C4-2B (cell line): ENCODE measurements at regions not wholly inside any gene's neighbourhood (a gene's known extent, or its start where the extent isn't known, plus 50 kb on each side); places are given as distances from the start of the nearest gene placed in this dataset.
"Not testable (repeated sequence)": the region's sequence is repeated elsewhere in the genome, so short reads cannot be mapped to it uniquely, and the experiment has no call there.

ENCODE experiments used
- ZFX ChIP-seq: fragments of 450-650 bp; IDR thresholded peaks from 2 replicates; pipeline ENCODE4 v1.6.1; 2017
- TF ChIP-seq, protein P1 (sequence below): fragments of 450-650 bp; conservative IDR thresholded peaks from 2 replicates; pipeline ENCODE4 v1.5.1; 2017; ENCODE audit warnings: mild to moderate bottlenecking

DNA sequence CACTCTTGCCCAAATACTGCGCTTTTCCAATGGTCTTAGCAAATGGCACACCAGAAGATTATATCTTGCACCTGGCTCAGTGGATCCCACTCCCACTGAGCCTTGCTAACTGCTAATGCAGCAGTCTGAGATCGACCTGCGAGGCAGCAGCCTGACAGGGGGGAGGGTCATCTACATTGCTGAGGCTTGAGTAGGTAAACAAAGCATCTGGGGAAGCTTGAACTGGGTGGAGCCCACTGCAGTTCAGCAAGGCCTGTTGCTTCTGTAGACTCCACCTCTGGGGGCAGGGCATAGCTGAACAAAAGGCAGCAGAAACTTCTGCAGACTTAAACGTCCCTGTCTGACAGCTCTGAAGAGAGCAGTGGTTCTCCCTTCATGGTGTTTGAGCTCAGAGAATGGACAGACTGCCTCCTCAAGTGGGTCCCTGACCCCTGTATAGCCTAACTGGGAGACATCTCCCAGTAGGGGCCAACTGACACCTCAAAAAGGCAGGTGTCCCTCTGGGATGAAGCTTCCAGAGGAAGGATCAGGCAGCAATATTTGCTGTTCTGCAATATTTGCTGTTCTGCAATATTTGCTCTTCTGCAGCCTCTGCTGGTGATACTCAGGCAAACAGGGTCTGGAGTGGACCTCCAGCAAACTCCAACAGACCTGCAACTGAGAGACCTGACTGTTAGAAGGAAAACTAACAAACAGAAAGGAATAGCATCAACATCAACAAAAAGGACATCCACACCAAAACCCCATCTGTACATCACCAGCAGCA lies 93.0 kb upstream of the MEGF10 start:
- TF ChIP-seq, protein P1, sequence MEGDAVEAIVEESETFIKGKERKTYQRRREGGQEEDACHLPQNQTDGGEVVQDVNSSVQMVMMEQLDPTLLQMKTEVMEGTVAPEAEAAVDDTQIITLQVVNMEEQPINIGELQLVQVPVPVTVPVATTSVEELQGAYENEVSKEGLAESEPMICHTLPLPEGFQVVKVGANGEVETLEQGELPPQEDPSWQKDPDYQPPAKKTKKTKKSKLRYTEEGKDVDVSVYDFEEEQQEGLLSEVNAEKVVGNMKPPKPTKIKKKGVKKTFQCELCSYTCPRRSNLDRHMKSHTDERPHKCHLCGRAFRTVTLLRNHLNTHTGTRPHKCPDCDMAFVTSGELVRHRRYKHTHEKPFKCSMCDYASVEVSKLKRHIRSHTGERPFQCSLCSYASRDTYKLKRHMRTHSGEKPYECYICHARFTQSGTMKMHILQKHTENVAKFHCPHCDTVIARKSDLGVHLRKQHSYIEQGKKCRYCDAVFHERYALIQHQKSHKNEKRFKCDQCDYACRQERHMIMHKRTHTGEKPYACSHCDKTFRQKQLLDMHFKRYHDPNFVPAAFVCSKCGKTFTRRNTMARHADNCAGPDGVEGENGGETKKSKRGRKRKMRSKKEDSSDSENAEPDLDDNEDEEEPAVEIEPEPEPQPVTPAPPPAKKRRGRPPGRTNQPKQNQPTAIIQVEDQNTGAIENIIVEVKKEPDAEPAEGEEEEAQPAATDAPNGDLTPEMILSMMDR, result peak; percentile 44
- TF ChIP-seq ZFX, result not testable (repeated sequence)
